ENCODE measurements at regions not wholly inside any gene's neighbourhood (a gene's known extent, or its start where the extent isn't known, plus 50 kb on each side); places are given as distances from the start of the nearest gene placed in this dataset.
"Not testable (repeated sequence)": the region's sequence is repeated elsewhere in the genome, so short reads cannot be mapped to it uniquely, and the experiment has no call there.

DNA sequence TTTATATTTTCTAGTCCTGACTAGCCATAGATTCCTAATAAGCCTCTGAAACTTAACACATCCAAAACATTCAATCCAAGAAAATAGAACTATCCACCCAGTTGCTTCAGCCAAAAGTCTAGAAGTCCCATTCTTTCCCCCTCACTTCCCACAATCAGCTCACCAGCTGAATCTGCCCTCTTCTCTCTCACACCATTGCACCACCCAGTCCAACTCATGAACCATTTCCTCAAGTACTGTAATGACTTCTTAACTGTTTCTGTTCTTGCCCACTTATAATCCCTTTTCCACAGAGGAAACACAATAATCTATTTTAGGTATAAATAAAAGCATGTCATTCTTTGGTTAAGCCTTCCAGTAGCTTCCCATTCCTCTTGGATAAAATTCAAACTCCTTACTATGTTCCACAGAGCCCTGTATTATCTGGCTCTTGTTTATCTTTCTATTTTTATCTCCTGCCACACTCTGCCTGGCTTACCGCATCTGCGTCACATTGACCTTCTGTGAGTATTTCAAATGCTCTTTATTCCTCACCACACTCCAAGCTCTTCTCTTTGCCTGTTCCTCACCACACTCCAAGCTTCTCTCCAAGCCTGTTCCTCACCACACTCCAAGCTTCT is 205.9 kb upstream of the FRG1 start:
- TF ChIP-seq, protein P1, sequence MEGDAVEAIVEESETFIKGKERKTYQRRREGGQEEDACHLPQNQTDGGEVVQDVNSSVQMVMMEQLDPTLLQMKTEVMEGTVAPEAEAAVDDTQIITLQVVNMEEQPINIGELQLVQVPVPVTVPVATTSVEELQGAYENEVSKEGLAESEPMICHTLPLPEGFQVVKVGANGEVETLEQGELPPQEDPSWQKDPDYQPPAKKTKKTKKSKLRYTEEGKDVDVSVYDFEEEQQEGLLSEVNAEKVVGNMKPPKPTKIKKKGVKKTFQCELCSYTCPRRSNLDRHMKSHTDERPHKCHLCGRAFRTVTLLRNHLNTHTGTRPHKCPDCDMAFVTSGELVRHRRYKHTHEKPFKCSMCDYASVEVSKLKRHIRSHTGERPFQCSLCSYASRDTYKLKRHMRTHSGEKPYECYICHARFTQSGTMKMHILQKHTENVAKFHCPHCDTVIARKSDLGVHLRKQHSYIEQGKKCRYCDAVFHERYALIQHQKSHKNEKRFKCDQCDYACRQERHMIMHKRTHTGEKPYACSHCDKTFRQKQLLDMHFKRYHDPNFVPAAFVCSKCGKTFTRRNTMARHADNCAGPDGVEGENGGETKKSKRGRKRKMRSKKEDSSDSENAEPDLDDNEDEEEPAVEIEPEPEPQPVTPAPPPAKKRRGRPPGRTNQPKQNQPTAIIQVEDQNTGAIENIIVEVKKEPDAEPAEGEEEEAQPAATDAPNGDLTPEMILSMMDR (IDR thresholded peaks at IDR 0.05; ENCODE audit: low read depth, low read length, poor library complexity, severe bottlenecking) = not testable (repeated sequence)
- TF ChIP-seq EZH2phosphoT487 (IDR thresholded peaks at IDR 0.05; ENCODE audit: borderline replicate concordance, low read length) = not testable (repeated sequence)

All from DOHH2 (cell line).